Gastroesophageal sphincter (tissue), 4 donors: ENCODE measurements at regions not wholly inside any gene's neighbourhood (a gene's known extent, or its start where the extent isn't known, plus 50 kb on each side); places are given as distances from the start of the nearest gene placed in this dataset.

Source experiments
- ATAC-seq: fragments of 150-250 bp; one replicate; pipeline ENCODE4 v1.9.1; 2016; ENCODE audit warnings: mild to moderate bottlenecking, moderate library complexity
- H3K27ac ChIP-seq, 4 donors: fragments of 200-600 bp; sonication (generic) in 3 of 4; 1 replicate in 3 of 4; 2 replicates in 1 of 4; pipeline ENCODE4 v1.5.1; 2016 to 2019
- H3K27me3 ChIP-seq: fragments of 200-600 bp; sonication (generic); one replicate; pipeline ENCODE4 v1.5.1; 2019
- H3K36me3 ChIP-seq, 2 donors: fragments of 200-600 bp; sonication (generic); one replicate each; pipeline ENCODE4 v1.5.1; 2019; ENCODE audit warnings: control low read depth in 1 of 2
- H3K4me1 ChIP-seq, 3 donors: fragments of 200-600 bp; sonication (generic); 1 replicate in 2 of 3; 2 replicates in 1 of 3; pipeline ENCODE4 v1.5.1; 2016 to 2019; ENCODE audit warnings: control low read depth in 2 of 3
- H3K4me3 ChIP-seq, 2 donors: fragments of 200-600 bp; sonication (generic); one replicate each; pipeline ENCODE4 v1.5.1; 2019; ENCODE audit warnings: mild to moderate bottlenecking in 1 of 2, moderate library complexity in 1 of 2
- H3K9me3 ChIP-seq, 3 donors: fragments of 200-600 bp; sonication (generic); one replicate each; pipeline ENCODE4 v1.5.1; 2017 to 2019; ENCODE audit warnings: control low read depth in 2 of 3
- EP300 ChIP-seq: sonication (generic); formaldehyde crosslinking; IDR thresholded peaks from one replicate; pipeline ENCODE4 v1.6.1; 2017; ENCODE audit warnings: antibody characterized with exemption, mild to moderate bottlenecking
- POLR2A ChIP-seq, 2 donors: fragments of 450-650 bp; IDR thresholded peaks; one replicate each; pipeline ENCODE4 v1.6.1; 2017; ENCODE audit warnings: antibody characterized with exemption in 2 of 2, mild to moderate bottlenecking in 2 of 2, moderate library complexity in 1 of 2
- POLR2AphosphoS5 ChIP-seq: sonication (generic); formaldehyde crosslinking; IDR thresholded peaks from one replicate; pipeline ENCODE4 v1.6.1; 2017; ENCODE audit warnings: antibody characterized with exemption
- WGBS, 2 donors: methylation state at CpG; one replicate each; pipeline ENCODE4 v1.1.5; 2018; ENCODE audit warnings: low coverage in 1 of 2; 5-methylcytosine and 5-hydroxymethylcytosine counted together
- TF ChIP-seq, protein P1 (sequence below), 4 experiments: fragments of 200-600 bp in 2 of 4; fragments of 450-650 bp in 2 of 4; sonication (generic) in 1 of 4; IDR thresholded peaks; one replicate each; pipeline ENCODE4 v1.5.1; 2017 to 2019; ENCODE audit warnings: antibody characterized with exemption in 4 of 4, mild to moderate bottlenecking in 2 of 4, moderate library complexity in 2 of 4

DNA sequence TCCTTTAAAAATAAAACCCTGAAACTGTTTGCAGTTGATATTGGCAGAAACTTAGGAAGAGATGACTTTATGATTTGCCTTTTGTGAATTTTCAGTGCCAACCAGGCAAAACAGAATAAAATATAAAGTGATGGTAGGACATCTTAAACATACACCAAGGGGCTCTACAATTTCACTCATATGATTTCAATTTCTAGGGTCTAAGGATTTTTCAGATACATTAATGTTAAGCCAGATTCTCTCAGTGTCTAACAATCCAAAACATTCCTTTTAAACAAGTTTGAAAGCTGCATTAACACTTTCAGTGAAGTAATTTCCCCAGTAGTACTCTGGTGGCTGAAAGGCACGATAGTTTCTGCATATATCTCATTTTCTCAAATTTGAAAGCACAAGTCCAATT, 1262.0 kb upstream of the ADGRL3 start:
- TF ChIP-seq POLR2AphosphoS5 (no peak), POLR2A (IDR thresholded peaks at IDR 0.05) (no peak), EP300 (no peak)
- TF ChIP-seq, protein P1, sequence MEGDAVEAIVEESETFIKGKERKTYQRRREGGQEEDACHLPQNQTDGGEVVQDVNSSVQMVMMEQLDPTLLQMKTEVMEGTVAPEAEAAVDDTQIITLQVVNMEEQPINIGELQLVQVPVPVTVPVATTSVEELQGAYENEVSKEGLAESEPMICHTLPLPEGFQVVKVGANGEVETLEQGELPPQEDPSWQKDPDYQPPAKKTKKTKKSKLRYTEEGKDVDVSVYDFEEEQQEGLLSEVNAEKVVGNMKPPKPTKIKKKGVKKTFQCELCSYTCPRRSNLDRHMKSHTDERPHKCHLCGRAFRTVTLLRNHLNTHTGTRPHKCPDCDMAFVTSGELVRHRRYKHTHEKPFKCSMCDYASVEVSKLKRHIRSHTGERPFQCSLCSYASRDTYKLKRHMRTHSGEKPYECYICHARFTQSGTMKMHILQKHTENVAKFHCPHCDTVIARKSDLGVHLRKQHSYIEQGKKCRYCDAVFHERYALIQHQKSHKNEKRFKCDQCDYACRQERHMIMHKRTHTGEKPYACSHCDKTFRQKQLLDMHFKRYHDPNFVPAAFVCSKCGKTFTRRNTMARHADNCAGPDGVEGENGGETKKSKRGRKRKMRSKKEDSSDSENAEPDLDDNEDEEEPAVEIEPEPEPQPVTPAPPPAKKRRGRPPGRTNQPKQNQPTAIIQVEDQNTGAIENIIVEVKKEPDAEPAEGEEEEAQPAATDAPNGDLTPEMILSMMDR (IDR thresholded peaks at IDR 0.05), result no peak
- WGBS, 2 donors, result 64 to 87% methylated on average over 1 of the region's 1 CpG
- ATAC-seq, result no peak

DNA sequence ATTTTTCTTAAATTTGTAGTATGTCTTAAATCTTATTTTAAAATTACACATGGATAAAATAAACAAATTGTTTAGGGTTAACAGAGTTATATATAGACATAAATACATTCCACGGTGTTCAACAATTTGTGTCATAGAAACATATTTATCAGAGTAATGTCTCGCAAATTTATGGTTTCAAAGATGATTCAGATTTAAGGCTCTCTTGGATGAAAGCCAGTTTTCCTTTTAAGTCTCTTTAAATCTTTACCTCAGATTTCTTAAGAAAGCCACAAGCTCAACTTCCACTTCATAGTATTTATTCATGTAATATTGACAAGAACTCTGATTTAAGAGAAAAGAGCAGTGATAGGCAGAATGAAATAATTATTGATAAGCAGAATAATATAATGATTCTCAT, 1254.8 kb upstream of the ADGRL3 start:
- 48 to 68% methylated on average over 2 of the region's 2 CpGs for WGBS, 2 donors
- TF ChIP-seq, protein P1 (IDR thresholded peaks at IDR 0.05), result no peak
- TF ChIP-seq POLR2AphosphoS5, result no peak
- no peak for TF ChIP-seq EP300
- TF ChIP-seq POLR2A (IDR thresholded peaks at IDR 0.05), result no peak
- Histone ChIP-seq H3K27ac (no peak overlapping the region), H3K36me3 (no peaks in the 10 kb centered on the region), H3K9me3 (no peaks in the 10 kb centered on the region), H3K4me3 (no peak overlapping the region), H3K27me3 (no peaks in the 10 kb centered on the region), H3K4me1 (peaks cover 0 to 3% (median 0%) of the 10 kb centered on the region in 3 donors)
- no peak for ATAC-seq

More for the DNA sequence above, 1262.0 kb upstream of the ADGRL3 start:
- H3K27ac ChIP-seq, result no peak overlapping the region
- H3K9me3 ChIP-seq, result no peaks in the 10 kb centered on the region
- H3K27me3 ChIP-seq, result no peaks in the 10 kb centered on the region
- H3K36me3 ChIP-seq, result no peaks in the 10 kb centered on the region
- H3K4me1 ChIP-seq, result no peaks in the 10 kb centered on the region
- H3K4me3 ChIP-seq, result no peak overlapping the region

DNA sequence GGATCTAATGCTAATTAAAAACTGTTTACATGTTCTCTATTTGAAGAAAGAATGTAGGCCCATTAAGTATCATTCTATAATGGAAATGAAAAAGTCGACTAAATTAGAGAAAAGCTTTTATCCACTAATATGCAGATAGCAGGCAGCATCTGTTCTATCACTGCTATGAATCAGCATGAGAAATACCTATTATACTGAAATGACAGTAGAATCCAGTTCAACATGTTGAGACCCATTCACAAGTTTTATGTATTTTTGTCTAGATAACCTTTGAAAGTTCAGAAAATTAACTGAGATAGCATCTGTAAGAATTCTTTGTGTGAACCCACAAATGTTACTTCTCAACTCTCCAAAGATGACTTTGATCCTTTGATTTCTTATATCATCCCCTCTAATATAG, 1254.4 kb upstream of the ADGRL3 start:
- no peak overlapping the region for H3K27ac ChIP-seq
- peaks cover 0 to 3% (median 0%) of the 10 kb centered on the region in 3 donors for H3K4me1 ChIP-seq
- H3K27me3 ChIP-seq, result no peaks in the 10 kb centered on the region
- no peak overlapping the region for H3K4me3 ChIP-seq
- no peak for ATAC-seq
- no peaks in the 10 kb centered on the region for H3K9me3 ChIP-seq
- 61 to 89% methylated on average over 1 of the region's 1 CpG for WGBS, 2 donors
- no peaks in the 10 kb centered on the region for H3K36me3 ChIP-seq
- no peak for TF ChIP-seq POLR2A (IDR thresholded peaks at IDR 0.05)
- no peak for TF ChIP-seq EP300

DNA sequence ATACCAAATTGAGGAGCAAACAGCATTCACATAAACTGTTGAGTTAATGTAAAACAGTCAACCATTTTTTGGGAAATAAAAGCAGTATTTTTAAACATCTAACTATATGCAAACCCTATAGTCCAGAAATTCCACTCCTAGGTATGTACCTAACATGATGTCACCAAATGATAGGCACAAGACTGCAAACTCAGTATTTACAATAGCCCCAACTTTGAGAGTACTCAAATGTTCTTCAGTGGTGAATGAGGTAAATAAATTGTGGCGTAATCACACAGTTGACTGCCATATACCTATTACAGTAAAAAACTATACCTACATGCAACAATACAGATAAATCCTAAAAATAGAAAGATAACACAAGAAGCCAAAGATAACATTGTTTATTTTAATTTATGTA, 1243.8 kb upstream of the ADGRL3 start:
- TF ChIP-seq, protein P1 (IDR thresholded peaks at IDR 0.05), result no peak
- TF ChIP-seq EP300, result no peak
- TF ChIP-seq POLR2A (IDR thresholded peaks at IDR 0.05), result no peak
- no peak for TF ChIP-seq POLR2AphosphoS5
- no peak overlapping the region for H3K4me3 ChIP-seq
- no peak for ATAC-seq
- no peaks in the 10 kb centered on the region for H3K36me3 ChIP-seq
- 88 to 100% methylated on average over 1 of the region's 1 CpG for WGBS, 2 donors
- no peaks in the 10 kb centered on the region for H3K27me3 ChIP-seq
- no peak overlapping the region for H3K27ac ChIP-seq
- no peaks in the 10 kb centered on the region for H3K9me3 ChIP-seq
- no peaks in the 10 kb centered on the region for H3K4me1 ChIP-seq

DNA sequence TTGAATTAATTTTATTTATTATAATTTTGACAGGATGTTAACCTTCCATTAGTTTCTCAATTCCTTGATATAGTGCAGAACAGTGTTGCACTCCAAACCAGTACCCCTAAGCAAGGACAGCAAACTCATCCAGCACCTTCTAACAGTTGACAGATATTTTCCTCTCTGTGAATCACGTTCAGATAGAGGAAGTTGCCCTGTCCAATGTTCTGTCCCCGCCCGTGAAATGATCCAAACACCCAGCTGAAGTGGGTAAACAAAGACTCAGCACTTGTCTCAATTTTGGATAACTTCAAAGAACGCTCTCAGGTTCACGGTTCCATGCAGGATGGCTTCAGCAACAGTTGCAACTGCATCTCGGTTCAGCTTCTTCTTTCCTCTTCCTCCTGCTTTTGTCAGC, 1240.0 kb upstream of the ADGRL3 start:
- Histone ChIP-seq H3K36me3 (no peaks in the 10 kb centered on the region), H3K4me3 (no peak overlapping the region), H3K9me3 (no peaks in the 10 kb centered on the region), H3K27ac (no peak overlapping the region), H3K4me1 (no peaks in the 10 kb centered on the region), H3K27me3 (no peaks in the 10 kb centered on the region)
- ATAC-seq, result no peak
- 25 to 50% methylated on average over 2 to 6 of the region's 6 CpGs for WGBS, 2 donors
- TF ChIP-seq POLR2A (IDR thresholded peaks at IDR 0.05) (no peak), POLR2AphosphoS5 (no peak), EP300 (no peak)
- TF ChIP-seq, protein P1 (IDR thresholded peaks at IDR 0.05), result no peak
